Right atrium auricular region (tissue), 2 donors: ENCODE measurements at regions not wholly inside any gene's neighbourhood (a gene's known extent, or its start where the extent isn't known, plus 50 kb on each side); places are given as distances from the start of the nearest gene placed in this dataset.

ENCODE experiments used
- DNase-seq: peaks from one replicate; pipeline ENCODE4 v3.0.0-alpha.2; 2019; ENCODE audit warnings: low spot score
- H3K27ac ChIP-seq, 2 donors: fragments of 200-600 bp; sonication (generic); 1 replicate in 1 of 2; 2 replicates in 1 of 2; pipeline ENCODE4 v1.5.1; 2016 to 2019
- H3K27me3 ChIP-seq, 2 donors: fragments of 200-600 bp; sonication (generic); one replicate each; pipeline versions ENCODE4 v1.5.1 to v1.6.0; 2017 to 2019
- H3K36me3 ChIP-seq: fragments of 200-600 bp; sonication (generic); one replicate; pipeline ENCODE4 v1.5.1; 2016
- H3K4me1 ChIP-seq, 2 donors: fragments of 200-600 bp; sonication (generic); one replicate each; pipeline versions ENCODE4 v1.5.1 to v1.6.0; 2017 to 2019
- H3K4me3 ChIP-seq, 2 donors: fragments of 200-600 bp; sonication (generic); 1 replicate in 1 of 2; 2 replicates in 1 of 2; pipeline ENCODE4 v1.5.1; 2017 to 2019; ENCODE audit warnings: mild to moderate bottlenecking in 1 of 2, moderate library complexity in 1 of 2
- H3K9me3 ChIP-seq, 2 donors: fragments of 200-600 bp; sonication (generic); one replicate each; pipeline ENCODE4 v1.5.1; 2019
- TF ChIP-seq, protein P1 (sequence below), 2 donors: fragments of 200-600 bp; sonication (generic); IDR thresholded peaks; one replicate each; pipeline ENCODE4 v1.5.1; 2019; ENCODE audit warnings: antibody characterized with exemption in 2 of 2

- H3K27me3 ChIP-seq: no peaks in the 10 kb centered on the region
- no peaks in the 10 kb centered on the region for H3K36me3 ChIP-seq
- peak overlapping the region; percentile 46 to 81 for H3K27ac ChIP-seq
- H3K9me3 ChIP-seq: no peaks in the 10 kb centered on the region
- TF ChIP-seq, protein P1, sequence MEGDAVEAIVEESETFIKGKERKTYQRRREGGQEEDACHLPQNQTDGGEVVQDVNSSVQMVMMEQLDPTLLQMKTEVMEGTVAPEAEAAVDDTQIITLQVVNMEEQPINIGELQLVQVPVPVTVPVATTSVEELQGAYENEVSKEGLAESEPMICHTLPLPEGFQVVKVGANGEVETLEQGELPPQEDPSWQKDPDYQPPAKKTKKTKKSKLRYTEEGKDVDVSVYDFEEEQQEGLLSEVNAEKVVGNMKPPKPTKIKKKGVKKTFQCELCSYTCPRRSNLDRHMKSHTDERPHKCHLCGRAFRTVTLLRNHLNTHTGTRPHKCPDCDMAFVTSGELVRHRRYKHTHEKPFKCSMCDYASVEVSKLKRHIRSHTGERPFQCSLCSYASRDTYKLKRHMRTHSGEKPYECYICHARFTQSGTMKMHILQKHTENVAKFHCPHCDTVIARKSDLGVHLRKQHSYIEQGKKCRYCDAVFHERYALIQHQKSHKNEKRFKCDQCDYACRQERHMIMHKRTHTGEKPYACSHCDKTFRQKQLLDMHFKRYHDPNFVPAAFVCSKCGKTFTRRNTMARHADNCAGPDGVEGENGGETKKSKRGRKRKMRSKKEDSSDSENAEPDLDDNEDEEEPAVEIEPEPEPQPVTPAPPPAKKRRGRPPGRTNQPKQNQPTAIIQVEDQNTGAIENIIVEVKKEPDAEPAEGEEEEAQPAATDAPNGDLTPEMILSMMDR (IDR thresholded peaks at IDR 0.05): no peak
- no peak overlapping the region for H3K4me3 ChIP-seq
- DNase-seq: no peak
- H3K4me1 ChIP-seq: peaks cover 0 to 17% of the 10 kb centered on the region in 2 donors
These were observed 163.8 kb downstream of the ETAA1 start for GRCh38 chr2:67560771-67561456.

GRCh38 chr2:67561457-67561965 is 164.4 kb downstream of the ETAA1 start:
- Histone ChIP-seq H3K4me3 (no peak overlapping the region), H3K9me3 (no peaks in the 10 kb centered on the region), H3K4me1 (peaks cover 0 to 17% of the 10 kb centered on the region in 2 donors), H3K27ac (peak overlapping the region; percentile 46 to 81), H3K27me3 (no peaks in the 10 kb centered on the region), H3K36me3 (no peaks in the 10 kb centered on the region)
- peak; percentile 72 for DNase-seq
- TF ChIP-seq, protein P1 (IDR thresholded peaks at IDR 0.05): no peak

GRCh38 chr2:67564076-67564475 is 166.9 kb downstream of the ETAA1 start:
- no peaks in the 10 kb centered on the region for H3K36me3 ChIP-seq
- DNase-seq: no peak
- H3K9me3 ChIP-seq: no peaks in the 10 kb centered on the region
- peaks cover 0 to 22% of the 10 kb centered on the region in 2 donors for H3K4me1 ChIP-seq
- TF ChIP-seq, protein P1 (IDR thresholded peaks at IDR 0.05): no peak
- H3K27me3 ChIP-seq: no peaks in the 10 kb centered on the region
- H3K27ac ChIP-seq: peak overlapping the region in 1 of 2 donors; percentile 46
- no peak overlapping the region for H3K4me3 ChIP-seq

GRCh38 chr2:67564626-67565025 is 167.5 kb downstream of the ETAA1 start:
- Histone ChIP-seq H3K27me3 (no peaks in the 10 kb centered on the region), H3K4me3 (no peak overlapping the region), H3K36me3 (no peaks in the 10 kb centered on the region), H3K9me3 (no peaks in the 10 kb centered on the region), H3K27ac (peak overlapping the region in 1 of 2 donors; percentile 46), H3K4me1 (peaks cover 0 to 22% of the 10 kb centered on the region in 2 donors)
- no peak for DNase-seq
- TF ChIP-seq, protein P1 (IDR thresholded peaks at IDR 0.05): no peak

DNA sequence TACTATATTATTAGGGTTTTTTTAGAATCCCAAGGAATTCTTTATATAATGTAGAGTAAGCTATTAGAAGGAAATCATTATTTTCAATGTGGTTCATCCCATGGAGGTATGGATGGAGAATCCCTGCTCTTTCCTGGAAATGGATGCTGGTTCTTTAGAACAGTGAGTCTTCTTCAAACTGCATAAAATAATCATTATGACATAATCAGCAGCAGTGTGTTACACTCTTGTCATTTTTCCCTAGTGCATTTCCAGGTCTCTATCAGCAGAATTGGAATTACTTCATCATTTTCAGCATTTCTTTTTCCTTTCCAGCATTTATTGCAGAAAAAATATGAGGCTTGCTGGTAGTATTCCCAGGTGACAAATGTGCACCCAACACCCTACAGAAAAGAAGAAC is 168.1 kb downstream of the ETAA1 start:
- H3K36me3 ChIP-seq: no peaks in the 10 kb centered on the region
- no peaks in the 10 kb centered on the region for H3K27me3 ChIP-seq
- TF ChIP-seq, protein P1 (IDR thresholded peaks at IDR 0.05): no peak
- H3K4me1 ChIP-seq: peaks cover 0 to 22% of the 10 kb centered on the region in 2 donors
- H3K9me3 ChIP-seq: no peaks in the 10 kb centered on the region
- DNase-seq: no peak
- peak overlapping the region in 1 of 2 donors; percentile 46 for H3K27ac ChIP-seq
- H3K4me3 ChIP-seq: no peak overlapping the region
